GM10847 (cell line): ENCODE measurements at regions not wholly inside any gene's neighbourhood (a gene's known extent, or its start where the extent isn't known, plus 50 kb on each side); places are given as distances from the start of the nearest gene placed in this dataset.

ENCODE experiments used
- POLR2A ChIP-seq: IDR thresholded peaks from 2 replicates; pipeline ENCODE4 v1.6.1; 2011; ENCODE audit not compliant: insufficient read length; ENCODE audit errors: extremely low read depth

GRCh38 chr6:137601471-137601870, 107.3 kb upstream of the OLIG3 start:
- TF ChIP-seq POLR2A: no peak

- no peak for TF ChIP-seq POLR2A
These were observed 108.4 kb upstream of the OLIG3 start for GRCh38 chr6:137602313-137603197.

- TF ChIP-seq POLR2A: no peak
These were observed 116.5 kb upstream of the OLIG3 start for GRCh38 chr6:137610702-137611101.

- TF ChIP-seq POLR2A: no peak
These were observed 129.1 kb upstream of the OLIG3 start for GRCh38 chr6:137623293-137623692.

GRCh38 chr6:137625100-137625661, 131.0 kb upstream of the OLIG3 start:
- no peak for TF ChIP-seq POLR2A

- no peak for TF ChIP-seq POLR2A
These were observed 131.6 kb upstream of the OLIG3 start for GRCh38 chr6:137625808-137626207.

- no peak for TF ChIP-seq POLR2A
These were observed 136.5 kb upstream of the OLIG3 start for GRCh38 chr6:137630666-137631065.

- TF ChIP-seq POLR2A: no peak
These were observed 137.1 kb upstream of the OLIG3 start for GRCh38 chr6:137631323-137631722.

GRCh38 chr6:137637121-137637520, 142.9 kb upstream of the OLIG3 start:
- no peak for TF ChIP-seq POLR2A

- no peak for TF ChIP-seq POLR2A
These were observed 144.9 kb upstream of the OLIG3 start for GRCh38 chr6:137638926-137639706.

GRCh38 chr6:137640086-137640485, 145.9 kb upstream of the OLIG3 start:
- no peak for TF ChIP-seq POLR2A

GRCh38 chr6:137641474-137642077, 147.4 kb upstream of the OLIG3 start:
- no peak for TF ChIP-seq POLR2A

- no peak for TF ChIP-seq POLR2A
These were observed 151.7 kb upstream of the OLIG3 start for GRCh38 chr6:137645850-137646249.

- TF ChIP-seq POLR2A: no peak
These were observed 152.3 kb upstream of the OLIG3 start for GRCh38 chr6:137646484-137646883.

GRCh38 chr6:137647762-137648447, 153.7 kb upstream of the OLIG3 start:
- no peak for TF ChIP-seq POLR2A
